OCI-LY1 (cell line): ENCODE measurements at regions not wholly inside any gene's neighbourhood (a gene's known extent, or its start where the extent isn't known, plus 50 kb on each side); places are given as distances from the start of the nearest gene placed in this dataset.

Source experiments
- H2AFZ ChIP-seq: fragments of 200-600 bp; sonication (generic), shearing (Covaris generic); 2 replicates; pipeline ENCODE4 v1.6.0; 2014; ENCODE audit warnings: antibody characterized with exemption, mild to moderate bottlenecking, low read length
- H3F3A ChIP-seq: fragments of 200-600 bp; sonication (generic), shearing (Covaris generic); 2 replicates; pipeline ENCODE4 v1.6.0; 2014; ENCODE audit warnings: mild to moderate bottlenecking, antibody characterized with exemption, low read length, moderate library complexity; ENCODE audit not compliant: insufficient read depth
- H3K27ac ChIP-seq: fragments of 200-600 bp; sonication (generic); 2 replicates; pipeline ENCODE4 v1.5.1; 2014; ENCODE audit warnings: low read length, mixed run types, mild to moderate bottlenecking, low read depth; ENCODE audit not compliant: poor library complexity, severe bottlenecking
- H3K27me3 ChIP-seq: fragments of 200-600 bp; sonication (generic); 2 replicates; pipeline ENCODE4 v1.6.0; 2014; ENCODE audit warnings: antibody characterized with exemption, mild to moderate bottlenecking, low read length, moderate library complexity; ENCODE audit not compliant: insufficient read depth
- H3K36me3 ChIP-seq: fragments of 200-600 bp; sonication (generic); 2 replicates; pipeline ENCODE4 v1.6.1; 2014; ENCODE audit warnings: mild to moderate bottlenecking, antibody characterized with exemption, low read length, moderate library complexity, mixed read lengths; ENCODE audit not compliant: insufficient read depth
- H3K4me1 ChIP-seq: fragments of 200-600 bp; sonication (generic); 2 replicates; pipeline ENCODE4 v1.5.1; 2014; ENCODE audit warnings: mild to moderate bottlenecking, low read length, moderate library complexity; ENCODE audit not compliant: insufficient read depth, severe bottlenecking
- H3K4me2 ChIP-seq: fragments of 200-600 bp; sonication (generic), shearing (Covaris generic); 2 replicates; pipeline ENCODE4 v1.6.1; 2014; ENCODE audit warnings: low read length
- H3K4me3 ChIP-seq: fragments of 200-600 bp; sonication (generic); 2 replicates; pipeline ENCODE4 v1.5.1; 2014; ENCODE audit warnings: low read length, low read depth, mild to moderate bottlenecking, mixed read lengths; ENCODE audit not compliant: poor library complexity, severe bottlenecking
- H3K79me2 ChIP-seq: fragments of 200-600 bp; shearing (Covaris generic); 2 replicates; pipeline ENCODE4 v1.6.1; 2016; ENCODE audit warnings: mixed run types, low read length, mixed read lengths; ENCODE audit not compliant: insufficient read depth
- H3K9ac ChIP-seq: fragments of 200-600 bp; sonication (generic), shearing (Covaris generic); 2 replicates; pipeline ENCODE4 v1.6.1; 2014; ENCODE audit warnings: mild to moderate bottlenecking, low read length, mixed read lengths
- H3K9me2 ChIP-seq: fragments of 200-600 bp; sonication (generic), shearing (Covaris generic); 2 replicates; pipeline ENCODE4 v1.6.1; 2014; ENCODE audit warnings: low read depth, mild to moderate bottlenecking, low read length, mixed read lengths
- H3K9me3 ChIP-seq: fragments of 200-600 bp; shearing (Covaris generic); 2 replicates; pipeline ENCODE4 v1.6.1; 2014; ENCODE audit warnings: low read length, mixed read lengths
- H4K20me1 ChIP-seq: fragments of 200-600 bp; sonication (generic), shearing (Covaris generic); 2 replicates; pipeline ENCODE4 v1.6.0; 2016; ENCODE audit warnings: mild to moderate bottlenecking, low read length; ENCODE audit not compliant: insufficient read depth
- EZH2 ChIP-seq: fragments of 200-600 bp; sonication (generic), shearing (Covaris generic); IDR thresholded peaks from 2 replicates; pipeline ENCODE4 v1.8.0; 2017; ENCODE audit warnings: borderline replicate concordance, mixed run types, mild to moderate bottlenecking, antibody characterized with exemption, low read length, moderate library complexity, mixed read lengths
- TF ChIP-seq, protein P1 (sequence below): fragments of 200-600 bp; sonication (generic), shearing (Covaris generic); IDR thresholded peaks from 2 replicates; pipeline ENCODE4 v1.5.1; 2017; ENCODE audit warnings: mild to moderate bottlenecking, antibody characterized with exemption, low read length, moderate library complexity, mixed read lengths

DNA sequence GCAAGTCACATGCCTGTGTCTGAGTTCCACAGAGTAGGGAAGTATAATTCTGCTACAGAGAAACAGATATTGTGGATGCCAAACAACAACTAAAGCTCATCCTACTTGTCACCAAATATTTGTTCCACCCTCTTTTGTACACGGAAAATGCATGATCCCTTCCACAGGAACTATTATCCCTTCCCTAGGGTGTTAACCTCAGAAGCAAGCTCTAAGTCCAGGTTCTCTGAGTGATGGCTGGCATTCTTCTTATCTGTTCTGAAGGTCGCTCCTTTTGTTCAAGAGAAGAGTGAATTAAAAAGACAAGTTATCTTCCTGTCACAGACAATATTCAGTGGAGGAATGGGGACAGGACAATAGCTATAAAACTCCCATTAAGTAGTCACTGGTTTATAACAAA, 460.1 kb upstream of the GCFC2 start:
- Histone ChIP-seq H2AFZ (no peak overlapping the region), H3K4me1 (no peaks in the 10 kb centered on the region), H3K36me3 (no peaks in the 10 kb centered on the region), H3K27me3 (no peaks in the 10 kb centered on the region), H3K27ac (no peak overlapping the region), H4K20me1 (no peaks in the 10 kb centered on the region), H3K9me3 (no peaks in the 10 kb centered on the region), H3K4me3 (no peak overlapping the region), H3K9ac (no peak overlapping the region), H3K4me2 (no peak overlapping the region), H3K9me2 (no peaks in the 10 kb centered on the region), H3K79me2 (no peaks in the 10 kb centered on the region), H3F3A (no peaks in the 10 kb centered on the region)
- no peak for TF ChIP-seq EZH2
- TF ChIP-seq, protein P1, sequence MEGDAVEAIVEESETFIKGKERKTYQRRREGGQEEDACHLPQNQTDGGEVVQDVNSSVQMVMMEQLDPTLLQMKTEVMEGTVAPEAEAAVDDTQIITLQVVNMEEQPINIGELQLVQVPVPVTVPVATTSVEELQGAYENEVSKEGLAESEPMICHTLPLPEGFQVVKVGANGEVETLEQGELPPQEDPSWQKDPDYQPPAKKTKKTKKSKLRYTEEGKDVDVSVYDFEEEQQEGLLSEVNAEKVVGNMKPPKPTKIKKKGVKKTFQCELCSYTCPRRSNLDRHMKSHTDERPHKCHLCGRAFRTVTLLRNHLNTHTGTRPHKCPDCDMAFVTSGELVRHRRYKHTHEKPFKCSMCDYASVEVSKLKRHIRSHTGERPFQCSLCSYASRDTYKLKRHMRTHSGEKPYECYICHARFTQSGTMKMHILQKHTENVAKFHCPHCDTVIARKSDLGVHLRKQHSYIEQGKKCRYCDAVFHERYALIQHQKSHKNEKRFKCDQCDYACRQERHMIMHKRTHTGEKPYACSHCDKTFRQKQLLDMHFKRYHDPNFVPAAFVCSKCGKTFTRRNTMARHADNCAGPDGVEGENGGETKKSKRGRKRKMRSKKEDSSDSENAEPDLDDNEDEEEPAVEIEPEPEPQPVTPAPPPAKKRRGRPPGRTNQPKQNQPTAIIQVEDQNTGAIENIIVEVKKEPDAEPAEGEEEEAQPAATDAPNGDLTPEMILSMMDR = no peak

DNA sequence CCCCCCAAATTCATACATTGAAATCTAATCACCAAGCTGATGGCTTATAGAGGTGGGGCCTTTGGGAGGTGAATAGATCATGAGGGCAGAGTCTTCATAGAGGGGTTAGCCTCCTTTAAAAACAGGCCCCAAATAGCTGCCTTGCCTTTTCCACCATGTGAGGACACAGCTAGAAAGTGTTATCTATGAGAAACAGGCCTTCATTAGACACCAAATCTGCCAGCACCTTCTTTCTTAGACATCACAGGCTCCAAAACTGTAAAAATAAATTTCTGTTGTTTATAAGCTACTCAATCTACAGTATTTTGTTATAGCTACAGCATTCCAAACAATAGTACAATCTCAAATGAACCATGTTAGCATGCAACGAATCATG, 459.3 kb upstream of the GCFC2 start:
- no peak overlapping the region for H3K4me2 ChIP-seq
- no peaks in the 10 kb centered on the region for H3K36me3 ChIP-seq
- H3K4me3 ChIP-seq = no peak overlapping the region
- no peak for TF ChIP-seq EZH2
- TF ChIP-seq, protein P1 = no peak
- no peaks in the 10 kb centered on the region for H3K9me3 ChIP-seq
- no peaks in the 10 kb centered on the region for H3K9me2 ChIP-seq
- H3F3A ChIP-seq = no peaks in the 10 kb centered on the region
- H4K20me1 ChIP-seq = no peaks in the 10 kb centered on the region
- no peaks in the 10 kb centered on the region for H3K79me2 ChIP-seq
- H3K9ac ChIP-seq = no peak overlapping the region
- no peak overlapping the region for H3K27ac ChIP-seq
- H3K4me1 ChIP-seq = no peaks in the 10 kb centered on the region
- no peak overlapping the region for H2AFZ ChIP-seq
- H3K27me3 ChIP-seq = no peaks in the 10 kb centered on the region

DNA sequence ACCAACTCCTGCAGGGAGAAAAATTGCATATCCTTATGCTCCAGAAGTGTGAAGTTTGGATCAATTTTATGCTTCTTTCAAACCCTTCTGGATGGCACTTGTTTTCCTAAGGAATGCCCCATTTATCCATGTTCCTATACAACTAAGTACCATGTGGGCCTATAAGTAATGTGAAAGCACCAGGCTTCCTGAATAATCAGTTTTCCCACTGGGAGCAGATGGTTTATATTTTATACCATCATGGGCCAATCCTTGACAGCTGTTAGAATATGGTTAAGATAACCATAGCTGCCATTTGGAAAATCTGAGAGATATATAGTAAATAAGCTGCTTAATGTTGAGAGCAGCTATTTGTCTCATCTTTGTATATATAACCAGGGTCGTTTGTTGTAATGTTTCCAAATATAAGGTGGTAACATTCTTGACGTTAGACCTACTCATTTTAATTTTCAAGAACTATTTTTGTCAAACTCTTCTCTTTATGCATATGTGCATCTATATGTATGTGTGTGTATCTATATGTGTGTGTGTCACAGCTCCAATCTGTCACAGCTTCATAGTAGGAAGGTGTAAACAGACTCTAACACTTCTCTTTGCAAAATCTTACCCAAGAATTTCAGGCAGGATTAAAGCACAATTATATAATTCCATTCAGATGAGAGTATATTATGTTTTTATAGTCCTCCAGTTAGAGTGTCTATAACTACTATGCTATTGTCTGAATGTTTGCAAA, 458.7 kb upstream of the GCFC2 start:
- H3K79me2 ChIP-seq = no peaks in the 10 kb centered on the region
- no peak overlapping the region for H3K27ac ChIP-seq
- H4K20me1 ChIP-seq = no peaks in the 10 kb centered on the region
- no peak overlapping the region for H3K4me3 ChIP-seq
- no peaks in the 10 kb centered on the region for H3K4me1 ChIP-seq
- H3K4me2 ChIP-seq = no peak overlapping the region
- H3K9me3 ChIP-seq = no peaks in the 10 kb centered on the region
- H3K9me2 ChIP-seq = no peaks in the 10 kb centered on the region
- no peak overlapping the region for H3K9ac ChIP-seq
- H3K27me3 ChIP-seq = no peaks in the 10 kb centered on the region
- H2AFZ ChIP-seq = no peak overlapping the region
- H3K36me3 ChIP-seq = no peaks in the 10 kb centered on the region
- H3F3A ChIP-seq = no peaks in the 10 kb centered on the region
- no peak for TF ChIP-seq EZH2
- TF ChIP-seq, protein P1 = no peak
